Caco-2 (cell line): ENCODE measurements at regions not wholly inside any gene's neighbourhood (a gene's known extent, or its start where the extent isn't known, plus 50 kb on each side); places are given as distances from the start of the nearest gene placed in this dataset.
"Not testable (repeated sequence)": the region's sequence is repeated elsewhere in the genome, so short reads cannot be mapped to it uniquely, and the experiment has no call there.

ENCODE experiments used
- BruUV-seq: library from RNA; stranded (reverse); fragments of 400-500 nt; replicated peaks from 2 replicates; lab custom pipeline; 2021; lab: Mats Ljungman, UMichigan
- CTCF ChIA-PET: fragments of 300-600 bp; sonication (Branson Sonifier 250); formaldehyde crosslinking; loops from one replicate; lab custom pipeline; 2022; ENCODE audit warnings: antibody characterized with exemption; lab: Charles Lee
- POLR2A ChIA-PET: fragments of 300-600 bp; sonication (Branson Sonifier 250); formaldehyde crosslinking; loops from one replicate; lab custom pipeline; 2022; ENCODE audit warnings: antibody characterized with exemption; lab: Charles Lee
- DNase-seq, 2 experiments: peaks; one replicate each; pipeline versions ENCODE4 v3.0.0 to v3.0.0-alpha.2; 2020 to 2022
- H3K27me3 ChIP-seq: replicated peaks from 2 replicates; pipeline ENCODE4 v1.6.0; 2011; ENCODE audit warnings: low read length; ENCODE audit not compliant: control insufficient read depth, insufficient read depth
- H3K36me3 ChIP-seq: 2 replicates; pipeline ENCODE4 v1.5.1; 2011; ENCODE audit warnings: low read length; ENCODE audit not compliant: control insufficient read depth, insufficient read depth
- H3K4me1 ChIP-seq: fragments of 250-450 bp; sonication (Bioruptor Pico); 2 replicates; pipeline ENCODE4 v1.5.1; 2020; ENCODE audit warnings: mild to moderate bottlenecking
- H3K4me3 ChIP-seq: 2 replicates; pipeline ENCODE4 v1.5.1; 2011; ENCODE audit warnings: low read depth, mild to moderate bottlenecking, control low read depth, low read length
- H3K9me3 ChIP-seq: fragments of 250-450 bp; sonication (Bioruptor Pico); 2 replicates; pipeline ENCODE4 v1.5.1; 2020; ENCODE audit warnings: mild to moderate bottlenecking, moderate library complexity
- H3K27ac Mint-ChIP-seq: one replicate; pipeline ENCODE4 v1.8.0; 2022; ENCODE audit warnings: mixed read lengths; ENCODE audit not compliant: unreplicated experiment
- H3K27me3 Mint-ChIP-seq: one replicate; pipeline ENCODE4 v1.8.0; 2022; ENCODE audit warnings: mixed read lengths; ENCODE audit not compliant: insufficient read depth, unreplicated experiment
- H3K36me3 Mint-ChIP-seq: one replicate; pipeline ENCODE4 v1.8.0; 2022; ENCODE audit warnings: mild to moderate bottlenecking, mixed read lengths; ENCODE audit not compliant: insufficient read depth, unreplicated experiment
- H3K4me1 Mint-ChIP-seq: one replicate; pipeline ENCODE4 v1.8.0; 2022; ENCODE audit warnings: low read depth, mixed read lengths; ENCODE audit not compliant: unreplicated experiment
- H3K4me3 Mint-ChIP-seq: one replicate; pipeline ENCODE4 v1.8.0; 2022; ENCODE audit warnings: mild to moderate bottlenecking, moderate library complexity, mixed read lengths; ENCODE audit not compliant: unreplicated experiment
- H3K9me3 Mint-ChIP-seq: one replicate; pipeline ENCODE4 v1.8.0; 2022; ENCODE audit warnings: mixed read lengths; ENCODE audit not compliant: unreplicated experiment
- CTCF ChIP-seq, 2 experiments: fragments of 200-600 bp in 1 of 2; IDR thresholded peaks; 1 replicate in 1 of 2; 2 replicates in 1 of 2; pipeline versions ENCODE4 v1.5.1 to v1.8.0; 2011 to 2022; ENCODE audit warnings: antibody characterized with exemption in 1 of 2, control low read depth in 1 of 2, inconsistent platforms in 1 of 2, low read depth in 1 of 2, low read length in 1 of 2, mild to moderate bottlenecking in 1 of 2, moderate library complexity in 1 of 2; ENCODE audit not compliant: insufficient read depth in 1 of 2, severe bottlenecking in 1 of 2, unreplicated experiment in 1 of 2
- intact Hi-C: fragments of 100-400 bp; cut with micrococcal nuclease; formaldehyde crosslinking; loops from one replicate; pipeline ENCODE4 v1.10.0; 2022; ENCODE audit not compliant: unreplicated experiment

- no peak overlapping the region for H3K4me3 ChIP-seq
- intact Hi-C loops = no loop called here
- H3K4me1 ChIP-seq = no peaks in the 10 kb centered on the region
- H3K9me3 ChIP-seq = no peaks in the 10 kb centered on the region; the same call in 1 of the 2 replicates
- Mint-ChIP-seq H3K27ac (no peak overlapping the region), H3K9me3 (peaks cover 15% of the 10 kb centered on the region), H3K27me3 (no peaks in the 10 kb centered on the region), H3K4me3 (no peak overlapping the region), H3K4me1 (no peaks in the 10 kb centered on the region), H3K36me3 (no peaks in the 10 kb centered on the region)
- no peaks in the 10 kb centered on the region for H3K27me3 ChIP-seq
- ChIA-PET POLR2A (no interaction called here), CTCF (no interaction called here)
- no peak for TF ChIP-seq CTCF (IDR thresholded peaks at IDR 0.05; ENCODE audit: insufficient read depth in 1 of 2, low read depth in 1 of 2, low read length in 1 of 2, severe bottlenecking in 1 of 2, unreplicated experiment in 1 of 2)
- BruUV-seq = no TSS peak
- no peak for DNase-seq
- H3K36me3 ChIP-seq = no peaks in the 10 kb centered on the region
These were observed 189.0 kb upstream of the THUMPD2 start for GRCh38 chr2:39968037-39968436.

GRCh38 chr2:39960681-39961080, 181.6 kb upstream of the THUMPD2 start:
- H3K36me3 ChIP-seq, H3K9me3 Mint-ChIP-seq, BruUV-seq, intact Hi-C loops, H3K4me1 ChIP-seq, H3K27ac Mint-ChIP-seq, H3K4me3 ChIP-seq, H3K27me3 Mint-ChIP-seq, H3K4me3 Mint-ChIP-seq, POLR2A ChIA-PET, H3K9me3 ChIP-seq, DNase-seq, H3K4me1 Mint-ChIP-seq, H3K36me3 Mint-ChIP-seq, H3K27me3 ChIP-seq, CTCF ChIA-PET: not testable (repeated sequence)

GRCh38 chr2:39954346-39954745, 175.3 kb upstream of the THUMPD2 start:
- peaks cover 6% of the 10 kb centered on the region for H3K27me3 Mint-ChIP-seq
- no peak for TF ChIP-seq CTCF (IDR thresholded peaks at IDR 0.05; ENCODE audit: insufficient read depth in 1 of 2, low read depth in 1 of 2, low read length in 1 of 2, severe bottlenecking in 1 of 2, unreplicated experiment in 1 of 2)
- DNase-seq = no peak
- Histone ChIP-seq H3K36me3 (no peaks in the 10 kb centered on the region), H3K4me1 (no peaks in the 10 kb centered on the region), H3K9me3 (no peaks in the 10 kb centered on the region), H3K27me3 (no peaks in the 10 kb centered on the region), H3K4me3 (no peak overlapping the region)
- H3K36me3 Mint-ChIP-seq = no peaks in the 10 kb centered on the region
- no peak overlapping the region for H3K27ac Mint-ChIP-seq
- CTCF ChIA-PET = no interaction called here
- no peaks in the 10 kb centered on the region for H3K9me3 Mint-ChIP-seq
- POLR2A ChIA-PET = no interaction called here
- H3K4me3 Mint-ChIP-seq = no peak overlapping the region
- intact Hi-C loops = no loop called here
- no peaks in the 10 kb centered on the region for H3K4me1 Mint-ChIP-seq
- BruUV-seq = no TSS peak

DNA sequence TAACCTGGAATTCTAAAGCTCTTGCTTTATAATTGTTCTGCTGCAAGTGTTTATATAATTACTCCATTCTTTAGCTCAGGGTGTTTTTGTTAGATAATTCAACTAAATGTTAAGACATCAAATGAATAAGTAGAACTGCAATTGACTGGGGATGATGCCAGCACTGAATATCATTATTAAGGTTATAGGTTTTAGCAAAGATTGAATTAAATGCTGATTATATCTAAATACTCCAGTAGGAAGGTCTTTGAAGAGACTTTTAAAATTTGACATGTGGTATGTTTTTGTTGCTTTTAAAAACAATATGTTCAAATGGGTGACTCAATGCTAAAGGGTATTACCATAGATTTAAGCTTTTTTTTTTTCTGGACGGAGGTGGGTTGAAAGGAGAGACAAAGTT, 170.1 kb upstream of the THUMPD2 start:
- CTCF ChIA-PET = no interaction called here

More for the DNA sequence above, 170.1 kb upstream of the THUMPD2 start:
- Histone ChIP-seq H3K9me3 (no peaks in the 10 kb centered on the region), H3K27me3 (no peaks in the 10 kb centered on the region), H3K4me1 (no peaks in the 10 kb centered on the region), H3K4me3 (no peak overlapping the region), H3K36me3 (no peaks in the 10 kb centered on the region)
- Mint-ChIP-seq H3K36me3 (no peaks in the 10 kb centered on the region), H3K9me3 (no peaks in the 10 kb centered on the region), H3K4me3 (no peak overlapping the region), H3K27ac (no peak overlapping the region), H3K27me3 (peaks cover 2% of the 10 kb centered on the region), H3K4me1 (no peaks in the 10 kb centered on the region)
- no peak for TF ChIP-seq CTCF (IDR thresholded peaks at IDR 0.05; ENCODE audit: insufficient read depth in 1 of 2, low read depth in 1 of 2, low read length in 1 of 2, severe bottlenecking in 1 of 2, unreplicated experiment in 1 of 2)
- POLR2A ChIA-PET = no interaction called here
- BruUV-seq = no TSS peak
- intact Hi-C loops = no loop called here
- no peak for DNase-seq
